Thoracic aorta (tissue), 2 donors: ENCODE measurements at regions not wholly inside any gene's neighbourhood (a gene's known extent, or its start where the extent isn't known, plus 50 kb on each side); places are given as distances from the start of the nearest gene placed in this dataset.
"Not testable (repeated sequence)": the region's sequence is repeated elsewhere in the genome, so short reads cannot be mapped to it uniquely, and the experiment has no call there.

Experiments
- ATAC-seq: fragments of 150-250 bp; one replicate; pipeline ENCODE4 v1.8.0; 2017; ENCODE audit warnings: low read depth; ENCODE audit not compliant: insufficient number of reproducible peaks, low FRiP score
- DNase-seq: peaks from one replicate; pipeline ENCODE4 v3.0.0-alpha.2; 2020; ENCODE audit warnings: low spot score
- H3K27ac ChIP-seq, 2 donors: fragments of 200-600 bp; sonication (generic); 1 replicate in 1 of 2; 2 replicates in 1 of 2; pipeline ENCODE4 v1.5.1; 2016; ENCODE audit warnings: mild to moderate bottlenecking in 2 of 2, moderate library complexity in 2 of 2
- H3K27me3 ChIP-seq: fragments of 200-600 bp; sonication (generic); replicated peaks from 2 replicates; pipeline ENCODE4 v1.6.0; 2016; ENCODE audit warnings: mild to moderate bottlenecking; ENCODE audit not compliant: insufficient read depth
- H3K36me3 ChIP-seq: fragments of 200-600 bp; sonication (generic); one replicate; pipeline ENCODE4 v1.5.1; 2016
- H3K4me1 ChIP-seq, 2 donors: fragments of 200-600 bp; sonication (generic); 1 replicate in 1 of 2; 2 replicates in 1 of 2; pipeline versions ENCODE4 v1.5.1 to v1.6.0; 2016; ENCODE audit warnings: low read depth in 2 of 2, mild to moderate bottlenecking in 1 of 2; ENCODE audit not compliant: control insufficient read depth in 1 of 2
- H3K4me3 ChIP-seq: fragments of 200-600 bp; sonication (generic); 2 replicates; pipeline ENCODE4 v1.5.1; 2016; ENCODE audit warnings: mild to moderate bottlenecking
- H3K9me3 ChIP-seq: fragments of 200-600 bp; sonication (generic); 2 replicates; pipeline ENCODE4 v1.5.1; 2016
- CTCF ChIP-seq: fragments of 200-600 bp; sonication (generic); IDR thresholded peaks from one replicate; pipeline ENCODE4 v1.5.1; 2019; ENCODE audit warnings: antibody characterized with exemption

- not testable (repeated sequence) for H3K27ac ChIP-seq, H3K36me3 ChIP-seq, DNase-seq, ATAC-seq, H3K9me3 ChIP-seq, H3K27me3 ChIP-seq, H3K4me3 ChIP-seq, H3K4me1 ChIP-seq
Observed at GRCh38 chr17:6373599-6373998, 61.3 kb downstream of the AIPL1 start.

- ATAC-seq (no peak), DNase-seq (no peak)
- no peaks in the 10 kb centered on the region for H3K9me3 ChIP-seq
Observed at GRCh38 chr17:6366221-6366666, 68.7 kb downstream of the AIPL1 start.

GRCh38 chr17:6365200-6365943 is 69.5 kb downstream of the AIPL1 start:
- H3K9me3 ChIP-seq: no peaks in the 10 kb centered on the region
- no peak overlapping the region for H3K4me3 ChIP-seq
- H3K4me1 ChIP-seq: no peaks in the 10 kb centered on the region
- H3K27me3 ChIP-seq: no peaks in the 10 kb centered on the region
- H3K36me3 ChIP-seq: no peaks in the 10 kb centered on the region
- TF ChIP-seq CTCF: no peak
- no peak overlapping the region for H3K27ac ChIP-seq
- ATAC-seq (no peak), DNase-seq (no peak)

More at GRCh38 chr17:6366221-6366666, 68.7 kb downstream of the AIPL1 start:
- Histone ChIP-seq H3K36me3 (no peaks in the 10 kb centered on the region), H3K27me3 (no peaks in the 10 kb centered on the region), H3K4me1 (no peaks in the 10 kb centered on the region), H3K27ac (no peak overlapping the region), H3K4me3 (no peak overlapping the region)
- no peak for TF ChIP-seq CTCF

- H3K4me3 ChIP-seq: no peak overlapping the region
- DNase-seq (no peak), ATAC-seq (no peak)
- no peaks in the 10 kb centered on the region for H3K36me3 ChIP-seq
- no peaks in the 10 kb centered on the region for H3K4me1 ChIP-seq
- H3K27me3 ChIP-seq: no peaks in the 10 kb centered on the region
- no peak overlapping the region for H3K27ac ChIP-seq
- no peak for TF ChIP-seq CTCF
- H3K9me3 ChIP-seq: no peaks in the 10 kb centered on the region
Observed at GRCh38 chr17:6361733-6362132, 73.2 kb downstream of the AIPL1 start.

- Histone ChIP-seq H3K27ac (no peak overlapping the region), H3K27me3 (no peaks in the 10 kb centered on the region), H3K36me3 (no peaks in the 10 kb centered on the region), H3K4me1 (no peaks in the 10 kb centered on the region), H3K4me3 (no peak overlapping the region), H3K9me3 (no peaks in the 10 kb centered on the region)
- no peak for ATAC-seq
- no peak for DNase-seq
- no peak for TF ChIP-seq CTCF
Observed at GRCh38 chr17:6358131-6358530, 76.8 kb downstream of the AIPL1 start.

GRCh38 chr17:6356562-6356961 is 78.4 kb downstream of the AIPL1 start:
- Histone ChIP-seq H3K27ac (no peak overlapping the region), H3K9me3 (no peaks in the 10 kb centered on the region), H3K36me3 (no peaks in the 10 kb centered on the region), H3K4me1 (no peaks in the 10 kb centered on the region), H3K27me3 (no peaks in the 10 kb centered on the region), H3K4me3 (no peak overlapping the region)
- ATAC-seq: no peak
- DNase-seq: no peak
- no peak for TF ChIP-seq CTCF
